ENCODE measurements at regions not wholly inside any gene's neighbourhood (a gene's known extent, or its start where the extent isn't known, plus 50 kb on each side); places are given as distances from the start of the nearest gene placed in this dataset.

DNA sequence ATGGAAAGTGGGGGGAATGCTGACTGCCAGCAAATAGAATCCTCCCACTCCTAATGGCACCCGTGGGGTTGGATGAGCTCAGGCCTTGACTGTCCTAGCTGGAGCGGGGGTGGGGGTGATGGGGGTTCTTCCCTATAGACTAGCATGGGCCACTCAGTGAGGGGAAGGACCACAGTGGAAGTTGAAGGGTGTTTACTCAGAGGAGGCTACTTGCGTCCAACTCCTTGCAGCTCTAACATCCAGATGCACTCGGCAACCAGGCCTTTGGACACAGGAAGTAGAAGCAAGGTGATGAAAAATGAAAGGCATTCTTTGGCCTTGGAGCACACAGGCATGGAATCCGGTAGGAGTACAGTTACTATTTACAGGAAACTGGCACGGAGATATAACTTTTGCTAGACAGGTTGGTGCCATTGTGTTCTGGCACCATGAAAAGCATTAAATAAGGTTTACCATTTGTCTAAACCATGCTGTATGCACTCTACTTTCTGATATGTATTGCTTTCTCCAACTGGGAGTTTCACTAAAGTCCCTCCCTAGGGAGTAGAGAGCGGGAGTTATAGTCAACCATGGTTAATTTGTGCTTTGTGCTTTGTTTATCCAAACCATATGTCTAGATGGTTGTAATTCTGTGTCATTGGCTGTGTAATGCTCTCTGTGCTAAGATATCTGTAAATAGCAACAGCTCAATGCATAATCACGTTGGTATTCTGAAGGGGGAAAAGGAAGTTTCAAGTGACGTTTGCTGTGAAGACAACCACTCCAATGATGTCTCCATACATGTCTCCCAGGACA lies 125.3 kb downstream of the TSHZ3 start:
- Histone ChIP-seq H3K36me3 (no peaks in the 10 kb centered on the region), H3K4me1 (ENCODE audit: low read depth) (no peaks in the 10 kb centered on the region), H3K4me3 (no peak overlapping the region), H3K9me3 (ENCODE audit: low read depth) (no peaks in the 10 kb centered on the region), H3K27me3 (peaks cover 3% of the 10 kb centered on the region), H3K27ac (no peak overlapping the region)
- no peak for TF ChIP-seq CTCF (IDR thresholded peaks at IDR 0.05; ENCODE audit: low read depth, low read length)
- DNase-seq (ENCODE audit: low read depth in 1 of 2, low spot score in 1 of 2), result peak in 1 of 2 donors; percentile 74

DNA sequence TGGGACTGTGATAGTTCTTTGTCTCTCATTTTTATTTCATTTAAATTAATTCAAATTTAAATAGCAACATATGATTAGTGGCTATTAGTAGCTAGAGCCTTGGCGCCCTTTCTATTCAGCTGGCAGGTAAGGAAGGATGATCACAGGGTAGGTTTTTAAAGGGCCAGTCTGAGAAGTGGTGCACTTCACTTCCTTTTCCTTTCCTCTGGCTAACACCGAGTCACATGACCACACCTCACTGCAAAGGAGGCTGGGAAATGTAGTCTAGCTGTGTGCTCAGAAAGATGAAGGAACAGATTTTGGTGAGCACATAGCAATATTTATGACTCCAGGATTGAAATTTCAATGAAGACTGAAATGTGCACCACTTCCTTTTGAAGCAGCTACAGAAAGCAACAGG lies 128.7 kb downstream of the TSHZ3 start:
- TF ChIP-seq CTCF (IDR thresholded peaks at IDR 0.05; ENCODE audit: low read depth, low read length), result no peak
- H3K27ac ChIP-seq, result no peak overlapping the region

DNA sequence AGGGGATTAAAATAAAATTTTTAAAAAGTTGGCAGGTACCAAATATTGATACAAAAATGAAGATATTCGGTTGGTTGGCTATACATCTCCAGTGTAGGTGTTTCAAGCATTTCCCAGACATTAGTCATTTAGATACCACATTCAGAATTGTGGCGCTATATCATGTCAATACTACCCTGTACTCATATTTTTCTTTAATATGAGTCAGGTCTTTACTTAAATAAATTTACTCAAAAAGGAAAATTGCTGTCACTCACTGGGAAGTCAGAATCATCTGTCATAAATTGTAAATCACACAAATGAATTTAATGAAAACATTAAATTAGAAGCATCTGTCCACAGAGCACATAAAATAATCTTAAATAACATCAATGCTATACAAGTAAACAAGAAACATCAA lies 134.2 kb downstream of the TSHZ3 start:
- no peak for DNase-seq (ENCODE audit: low read depth in 1 of 2, low spot score in 1 of 2)

More for the DNA sequence above, 128.7 kb downstream of the TSHZ3 start:
- H3K9me3 ChIP-seq (ENCODE audit: low read depth), result no peaks in the 10 kb centered on the region
- H3K4me3 ChIP-seq, result no peak overlapping the region
- H3K36me3 ChIP-seq, result no peaks in the 10 kb centered on the region
- peak in 1 of 2 donors; percentile 2 for DNase-seq (ENCODE audit: low read depth in 1 of 2, low spot score in 1 of 2)
- H3K4me1 ChIP-seq (ENCODE audit: low read depth), result no peaks in the 10 kb centered on the region
- peaks cover 6% of the 10 kb centered on the region for H3K27me3 ChIP-seq

GRCh38 chr19:31214086-31214485 lies 135.2 kb downstream of the TSHZ3 start:
- no peak overlapping the region for H3K27ac ChIP-seq
- no peaks in the 10 kb centered on the region for H3K36me3 ChIP-seq
- no peak for TF ChIP-seq CTCF (IDR thresholded peaks at IDR 0.05; ENCODE audit: low read depth, low read length)
- H3K27me3 ChIP-seq, result peaks cover 6% of the 10 kb centered on the region
- H3K4me1 ChIP-seq (ENCODE audit: low read depth), result no peaks in the 10 kb centered on the region
- peak in 1 of 2 donors; percentile 98 for DNase-seq (ENCODE audit: low read depth in 1 of 2, low spot score in 1 of 2)
- H3K4me3 ChIP-seq, result no peak overlapping the region
- H3K9me3 ChIP-seq (ENCODE audit: low read depth), result no peaks in the 10 kb centered on the region

More for the DNA sequence above, 134.2 kb downstream of the TSHZ3 start:
- H3K4me3 ChIP-seq, result no peak overlapping the region
- peaks cover 6% of the 10 kb centered on the region for H3K27me3 ChIP-seq
- no peak for TF ChIP-seq CTCF (IDR thresholded peaks at IDR 0.05; ENCODE audit: low read depth, low read length)
- no peak overlapping the region for H3K27ac ChIP-seq
- H3K4me1 ChIP-seq (ENCODE audit: low read depth), result no peaks in the 10 kb centered on the region
- no peaks in the 10 kb centered on the region for H3K36me3 ChIP-seq
- no peaks in the 10 kb centered on the region for H3K9me3 ChIP-seq (ENCODE audit: low read depth)

DNA sequence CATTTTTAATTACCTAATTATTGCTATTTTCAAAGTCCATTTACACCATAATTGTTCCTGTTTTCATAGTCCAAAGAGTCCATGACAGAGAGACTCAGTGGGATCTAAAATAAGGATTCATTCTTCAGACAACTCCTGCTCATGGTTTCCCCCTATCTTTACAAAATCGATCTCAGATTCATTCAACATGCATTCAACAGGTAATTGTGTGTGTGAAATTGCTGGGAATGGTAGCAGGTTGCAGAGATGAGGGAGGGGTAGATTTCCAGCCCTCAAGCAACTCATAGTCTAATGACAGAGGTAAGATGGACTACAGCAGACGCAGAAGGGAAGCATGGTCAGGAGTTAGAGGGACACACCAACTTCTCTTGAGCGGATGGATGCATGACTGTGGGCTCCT lies 138.1 kb downstream of the TSHZ3 start:
- TF ChIP-seq CTCF (IDR thresholded peaks at IDR 0.05; ENCODE audit: low read depth, low read length), result no peak
- DNase-seq (ENCODE audit: low read depth in 1 of 2, low spot score in 1 of 2), result no peak
- H3K27ac ChIP-seq, result no peak overlapping the region

More for the DNA sequence above, 138.1 kb downstream of the TSHZ3 start:
- H3K4me1 ChIP-seq (ENCODE audit: low read depth), result no peaks in the 10 kb centered on the region
- H3K27me3 ChIP-seq, result peaks cover 6% of the 10 kb centered on the region
- no peaks in the 10 kb centered on the region for H3K9me3 ChIP-seq (ENCODE audit: low read depth)
- H3K4me3 ChIP-seq, result no peak overlapping the region
- no peaks in the 10 kb centered on the region for H3K36me3 ChIP-seq
